ENCODE measurements at regions not wholly inside any gene's neighbourhood (a gene's known extent, or its start where the extent isn't known, plus 50 kb on each side); places are given as distances from the start of the nearest gene placed in this dataset.

- peak; percentile 13 for DNase-seq
Observed at GRCh38 chr9:20112205-20112783, 323.5 kb upstream of the SLC24A2 start.

GRCh38 chr9:20111173-20111843, 322.5 kb upstream of the SLC24A2 start:
- DNase-seq: no peak

GRCh38 chr9:20095430-20096092, 306.7 kb upstream of the SLC24A2 start:
- DNase-seq: no peak

GRCh38 chr9:20092561-20092960, 303.7 kb upstream of the SLC24A2 start:
- no peak for DNase-seq

- no peak for DNase-seq
Observed at GRCh38 chr9:20087481-20087880, 298.6 kb upstream of the SLC24A2 start.

- DNase-seq: no peak
Observed at GRCh38 chr9:20085842-20086241, 297.0 kb upstream of the SLC24A2 start.

- DNase-seq: no peak
Observed at GRCh38 chr9:20084125-20084524, 295.3 kb upstream of the SLC24A2 start.

- DNase-seq: no peak
Observed at GRCh38 chr9:20083390-20083789, 294.6 kb upstream of the SLC24A2 start.

GRCh38 chr9:20082831-20083230, 294.0 kb upstream of the SLC24A2 start:
- DNase-seq: no peak

- DNase-seq: no peak
Observed at GRCh38 chr9:20082406-20082805, 293.6 kb upstream of the SLC24A2 start.

GRCh38 chr9:20078246-20078645, 289.4 kb upstream of the SLC24A2 start:
- no peak for DNase-seq

- DNase-seq: no peak
Observed at GRCh38 chr9:20074291-20074690, 285.5 kb upstream of the SLC24A2 start.

- no peak for DNase-seq
Observed at GRCh38 chr9:20070336-20070735, 281.5 kb upstream of the SLC24A2 start.

GRCh38 chr9:20065796-20066700, 277.2 kb upstream of the SLC24A2 start:
- DNase-seq: peak; percentile 90

- no peak for DNase-seq
Observed at GRCh38 chr9:20065046-20065445, 276.2 kb upstream of the SLC24A2 start.

- no peak for DNase-seq
Observed at GRCh38 chr9:20054734-20055133, 265.9 kb upstream of the SLC24A2 start.

GRCh38 chr9:20048985-20049384, 260.1 kb upstream of the SLC24A2 start:
- DNase-seq: no peak

- DNase-seq: no peak
Observed at GRCh38 chr9:20048437-20048836, 259.6 kb upstream of the SLC24A2 start.

GRCh38 chr9:20044686-20045085, 255.8 kb upstream of the SLC24A2 start:
- DNase-seq: no peak

- DNase-seq: no peak
Observed at GRCh38 chr9:20043461-20043860, 254.6 kb upstream of the SLC24A2 start.

GRCh38 chr9:20043035-20043434, 254.2 kb upstream of the SLC24A2 start:
- DNase-seq: no peak

- DNase-seq: no peak
Observed at GRCh38 chr9:20042128-20042711, 253.4 kb upstream of the SLC24A2 start.

GRCh38 chr9:20041697-20042081, 252.9 kb upstream of the SLC24A2 start:
- peak; percentile 76 for DNase-seq
